DMS53 (cell line): ENCODE measurements at regions not wholly inside any gene's neighbourhood (a gene's known extent, or its start where the extent isn't known, plus 50 kb on each side); places are given as distances from the start of the nearest gene placed in this dataset.

Experiments
- DNase-seq: peaks from one replicate; lab custom pipeline; 2025; lab: John Stamatoyannopoulos, UW

- no peak for DNase-seq
Observed at GRCh38 chr7:13447637-13448036, 541.8 kb downstream of the ETV1 start.

GRCh38 chr7:13448243-13448642, 541.2 kb downstream of the ETV1 start:
- no peak for DNase-seq

GRCh38 chr7:13449460-13449859, 540.0 kb downstream of the ETV1 start:
- peak; percentile 37 for DNase-seq

- DNase-seq: no peak
Observed at GRCh38 chr7:13454916-13455592, 534.4 kb downstream of the ETV1 start.

GRCh38 chr7:13457790-13458189, 531.7 kb downstream of the ETV1 start:
- peak; percentile 24 for DNase-seq

GRCh38 chr7:13466874-13467547, 522.5 kb downstream of the ETV1 start:
- no peak for DNase-seq

DNA sequence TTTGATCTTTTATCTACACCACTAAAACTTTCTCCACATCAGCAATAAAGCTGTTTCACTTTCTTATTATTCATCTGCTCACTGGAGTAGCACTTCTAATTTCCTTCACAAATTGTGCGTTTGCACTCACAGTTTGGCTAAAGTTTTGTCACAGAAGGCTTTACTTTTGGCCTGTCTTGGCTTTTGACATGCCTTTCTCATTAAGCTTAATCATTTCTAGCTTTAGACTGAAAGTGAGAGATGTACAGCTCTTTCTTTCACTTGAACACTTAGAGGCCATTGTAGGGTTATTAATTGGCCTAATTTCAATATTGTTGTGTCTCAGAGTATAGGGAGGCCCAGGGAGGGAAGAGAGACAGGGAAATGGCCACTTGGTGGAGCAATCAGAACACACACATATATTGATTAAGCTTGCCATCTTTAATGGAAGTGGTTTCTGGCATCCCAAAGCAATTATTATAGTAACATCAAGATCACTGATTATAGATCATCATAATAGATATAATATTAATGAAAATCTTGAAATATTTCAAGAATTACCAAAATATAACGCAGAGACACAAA, 512.5 kb downstream of the ETV1 start:
- peak; percentile 12 for DNase-seq

GRCh38 chr7:13489386-13489785, 500.1 kb downstream of the ETV1 start:
- DNase-seq: no peak

DNA sequence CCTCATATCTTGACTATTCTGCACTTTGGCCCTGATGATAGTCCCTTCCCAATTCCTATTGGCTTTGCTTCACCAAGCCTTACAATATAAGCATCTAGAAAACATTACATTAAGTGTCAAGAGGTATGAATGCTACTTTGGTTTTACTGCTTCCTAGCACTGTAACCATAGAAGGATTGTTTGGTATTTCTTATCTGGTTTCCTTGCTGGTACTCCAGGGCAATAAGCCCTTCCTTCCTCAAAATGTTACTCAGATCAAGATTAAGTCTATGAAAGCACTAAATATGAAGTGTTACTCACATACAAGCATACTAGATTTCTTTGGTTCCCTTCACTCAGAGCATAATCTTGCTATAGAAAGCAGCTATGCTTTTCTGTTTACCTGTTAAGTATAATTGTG, 492.5 kb downstream of the ETV1 start:
- no peak for DNase-seq

GRCh38 chr7:13508586-13508985, 480.9 kb downstream of the ETV1 start:
- DNase-seq: no peak

DNA sequence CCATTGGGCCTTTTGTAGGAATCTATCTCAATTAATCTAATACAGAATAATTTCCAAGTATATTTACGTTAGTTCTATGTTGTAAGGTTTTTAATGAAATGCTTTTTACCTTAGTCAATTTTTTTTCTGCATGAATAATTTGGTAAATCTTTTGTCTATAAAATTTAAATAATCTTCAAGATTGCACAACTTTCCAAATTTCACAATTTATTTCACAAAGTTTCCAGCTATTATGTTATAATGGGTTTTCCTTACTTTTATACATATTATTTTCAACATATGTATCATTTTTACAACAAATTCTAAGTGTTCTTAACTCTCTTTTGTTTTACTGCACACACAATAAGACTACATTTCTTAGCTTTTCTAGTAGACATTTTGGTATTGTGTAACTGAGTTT, 470.7 kb downstream of the ETV1 start:
- DNase-seq: no peak

GRCh38 chr7:13524076-13524475, 465.4 kb downstream of the ETV1 start:
- DNase-seq: no peak

DNA sequence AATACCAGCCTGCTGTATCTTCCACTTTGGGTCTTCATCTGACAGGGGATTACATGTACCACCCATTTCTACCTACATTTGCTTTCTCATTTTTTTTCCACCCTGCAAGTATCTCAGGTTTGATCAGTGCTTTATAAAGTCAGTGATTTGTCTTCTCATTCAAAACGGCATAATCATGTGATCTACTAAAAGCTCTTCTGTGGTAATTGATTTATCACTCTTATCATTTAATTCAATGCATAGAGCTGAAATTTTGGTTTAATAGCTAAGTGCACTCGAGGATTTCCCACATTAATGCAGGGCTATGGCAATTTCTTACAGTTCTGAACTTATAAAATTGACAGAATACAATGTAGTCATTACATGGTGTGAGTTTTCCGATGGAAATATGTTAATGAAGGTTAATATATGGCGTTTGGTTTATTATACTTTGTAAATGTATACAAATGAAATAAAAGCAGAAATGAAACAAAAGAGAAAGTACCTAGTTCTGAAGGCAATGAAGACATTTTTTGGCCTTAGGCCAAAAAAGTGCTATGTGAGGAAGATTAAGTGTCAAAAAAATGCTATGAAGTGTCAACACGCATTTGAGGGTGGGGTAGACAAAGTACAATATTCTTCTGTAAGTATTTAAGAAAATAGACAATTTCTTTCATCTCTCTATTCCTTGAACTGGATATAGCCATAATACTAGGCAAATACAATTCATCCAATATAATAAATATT, 457.3 kb downstream of the ETV1 start:
- DNase-seq: peak; percentile 35

DNA sequence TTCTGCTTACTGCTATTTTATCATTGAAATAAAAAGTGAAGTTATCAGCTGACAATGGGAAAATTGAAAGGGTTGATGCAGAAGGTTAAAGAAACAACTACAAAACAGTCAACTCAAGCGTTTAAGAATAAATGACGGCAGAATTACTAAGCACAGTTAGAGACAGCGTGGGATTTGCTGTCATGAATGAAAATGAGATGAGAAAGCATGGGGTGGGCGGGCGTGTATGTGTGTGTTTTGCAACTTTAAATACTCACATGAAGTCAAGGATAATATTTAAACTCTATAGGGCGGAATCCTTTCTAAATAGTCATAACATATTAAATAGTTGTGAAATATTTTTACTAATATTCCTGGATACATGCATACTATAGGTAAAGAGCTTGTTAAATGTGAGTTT, 450.8 kb downstream of the ETV1 start:
- DNase-seq: no peak

DNA sequence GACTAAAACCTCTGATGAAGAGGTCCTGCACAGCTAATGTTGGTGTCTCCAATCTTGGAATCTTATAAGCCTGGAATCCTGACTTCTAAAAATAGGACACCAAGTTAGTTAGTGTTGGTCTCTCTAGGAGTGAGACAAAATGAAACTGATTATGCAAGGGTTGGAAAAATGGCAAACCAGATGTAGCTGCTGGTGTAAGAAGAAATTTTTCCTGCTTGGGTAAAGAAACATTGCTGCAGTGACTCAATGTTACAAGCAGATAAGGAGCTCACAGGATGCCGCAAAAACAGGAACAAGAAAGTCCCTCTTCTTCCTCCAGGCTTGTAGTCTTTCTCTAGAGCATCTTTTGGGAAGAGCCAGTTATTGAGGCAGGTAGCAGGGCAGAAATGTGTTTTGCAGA, 449.0 kb downstream of the ETV1 start:
- no peak for DNase-seq

DNA sequence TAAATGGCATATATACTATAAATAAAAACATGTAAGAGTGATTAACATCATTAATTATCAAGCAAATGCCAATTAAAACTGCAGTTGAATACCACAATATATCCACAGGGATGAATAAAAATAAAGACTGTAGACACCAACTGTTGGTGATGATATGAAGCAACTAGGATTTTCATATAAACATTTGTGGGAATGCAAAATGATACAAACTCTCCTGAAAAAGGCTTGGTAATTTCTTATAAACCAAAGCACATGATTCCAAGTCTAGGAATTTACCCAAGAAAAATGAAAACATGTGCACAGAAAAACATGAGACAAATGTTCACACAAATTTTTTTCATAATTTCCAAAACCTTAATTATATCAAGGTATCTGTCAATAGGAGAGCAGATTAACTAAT, 448.1 kb downstream of the ETV1 start:
- no peak for DNase-seq

GRCh38 chr7:13542451-13542850, 447.0 kb downstream of the ETV1 start:
- DNase-seq: no peak

DNA sequence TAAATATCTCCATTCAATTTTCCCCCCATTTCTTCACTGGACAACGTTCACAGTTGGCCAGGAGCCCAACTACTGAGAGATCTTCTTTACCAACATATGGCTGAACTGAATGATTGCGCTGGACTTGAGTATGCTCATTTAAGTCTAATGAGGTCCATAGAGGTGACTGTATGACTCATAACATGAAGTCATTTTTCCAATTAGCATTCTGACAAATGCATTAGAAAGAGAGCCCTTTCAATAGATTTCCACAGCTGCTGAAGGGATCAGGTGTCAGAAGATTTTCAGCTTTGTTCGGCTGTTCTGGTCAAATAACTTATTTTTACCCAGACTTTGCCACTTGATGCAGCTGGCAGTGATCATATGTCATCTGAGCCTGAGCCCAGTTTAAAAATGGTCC, 438.0 kb downstream of the ETV1 start:
- DNase-seq: peak; percentile 91

GRCh38 chr7:13560441-13560840, 429.0 kb downstream of the ETV1 start:
- no peak for DNase-seq

GRCh38 chr7:13563257-13563656, 426.2 kb downstream of the ETV1 start:
- DNase-seq: no peak

GRCh38 chr7:13563680-13564079, 425.8 kb downstream of the ETV1 start:
- no peak for DNase-seq

DNA sequence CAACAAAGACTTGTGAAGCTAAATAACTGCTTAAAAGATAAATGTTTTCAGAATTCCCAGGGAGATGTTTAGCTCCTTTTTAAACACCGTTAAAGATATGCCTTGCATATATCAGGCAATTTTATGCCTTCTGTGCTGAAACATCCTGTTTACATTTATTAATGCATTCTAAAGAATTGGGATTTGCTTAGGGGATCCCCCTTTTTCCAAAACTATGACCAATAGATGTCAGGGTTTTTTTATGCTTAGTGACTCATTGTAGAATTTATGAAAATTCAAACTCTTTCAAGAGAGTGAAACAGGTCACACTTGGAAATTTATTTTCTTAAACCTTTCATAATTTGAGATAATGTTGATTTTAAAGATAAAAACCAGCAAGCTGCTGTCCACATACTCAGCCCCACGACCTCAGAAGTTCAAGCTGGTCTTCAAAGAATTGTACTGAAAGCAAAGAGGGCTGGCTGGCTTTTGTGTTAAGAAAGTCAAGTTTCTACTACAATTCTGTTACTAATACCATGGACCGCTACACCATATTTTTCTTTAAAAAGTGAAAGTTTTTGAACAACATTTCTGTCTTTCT, 411.8 kb downstream of the ETV1 start:
- no peak for DNase-seq

GRCh38 chr7:13578294-13578693, 411.2 kb downstream of the ETV1 start:
- DNase-seq: no peak
